ENCODE measurements at regions not wholly inside any gene's neighbourhood (a gene's known extent, or its start where the extent isn't known, plus 50 kb on each side); places are given as distances from the start of the nearest gene placed in this dataset.

DNA sequence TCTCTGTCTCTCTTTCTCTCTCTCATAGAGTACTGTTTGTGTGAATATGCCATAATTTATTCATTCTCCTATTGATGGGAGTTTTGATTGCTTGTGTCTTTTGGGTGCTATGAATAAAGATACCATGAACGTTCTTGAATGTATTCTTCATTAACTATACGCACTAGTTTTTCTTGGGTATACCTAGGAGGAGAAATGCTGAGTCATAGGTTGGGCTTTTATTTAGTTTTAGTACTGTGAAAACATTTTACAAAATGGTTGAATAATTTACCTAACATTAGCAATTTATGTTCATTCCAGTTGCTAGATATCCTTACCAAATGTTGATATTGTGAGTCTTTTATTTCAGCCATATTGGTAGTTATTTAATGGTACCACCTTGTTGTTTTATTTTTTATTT lies 192.5 kb downstream of the NPR3 start:
- TF ChIP-seq EZH2 (IDR thresholded peaks at IDR 0.05; ENCODE audit: low read length) (no peak), CTCF (optimal IDR thresholded peaks at IDR 0.05 in 1 of 3, IDR thresholded peaks at IDR 0.05 in 1 of 3, conservative IDR thresholded peaks at IDR 0.05 in 1 of 3; ENCODE audit: extremely low read depth in 1 of 3, insufficient read depth in 2 of 3, low read length in 3 of 3) (no peak)
